T follicular helper cell (primary cell): ENCODE measurements at regions not wholly inside any gene's neighbourhood (a gene's known extent, or its start where the extent isn't known, plus 50 kb on each side); places are given as distances from the start of the nearest gene placed in this dataset.

Experiments
- DNase-seq: peaks from one replicate; pipeline ENCODE4 v3.0.0-alpha.2; 2020; ENCODE audit warnings: low read depth

GRCh38 chr2:12207491-12207890 is 461.1 kb downstream of the LPIN1 start:
- DNase-seq = no peak

DNA sequence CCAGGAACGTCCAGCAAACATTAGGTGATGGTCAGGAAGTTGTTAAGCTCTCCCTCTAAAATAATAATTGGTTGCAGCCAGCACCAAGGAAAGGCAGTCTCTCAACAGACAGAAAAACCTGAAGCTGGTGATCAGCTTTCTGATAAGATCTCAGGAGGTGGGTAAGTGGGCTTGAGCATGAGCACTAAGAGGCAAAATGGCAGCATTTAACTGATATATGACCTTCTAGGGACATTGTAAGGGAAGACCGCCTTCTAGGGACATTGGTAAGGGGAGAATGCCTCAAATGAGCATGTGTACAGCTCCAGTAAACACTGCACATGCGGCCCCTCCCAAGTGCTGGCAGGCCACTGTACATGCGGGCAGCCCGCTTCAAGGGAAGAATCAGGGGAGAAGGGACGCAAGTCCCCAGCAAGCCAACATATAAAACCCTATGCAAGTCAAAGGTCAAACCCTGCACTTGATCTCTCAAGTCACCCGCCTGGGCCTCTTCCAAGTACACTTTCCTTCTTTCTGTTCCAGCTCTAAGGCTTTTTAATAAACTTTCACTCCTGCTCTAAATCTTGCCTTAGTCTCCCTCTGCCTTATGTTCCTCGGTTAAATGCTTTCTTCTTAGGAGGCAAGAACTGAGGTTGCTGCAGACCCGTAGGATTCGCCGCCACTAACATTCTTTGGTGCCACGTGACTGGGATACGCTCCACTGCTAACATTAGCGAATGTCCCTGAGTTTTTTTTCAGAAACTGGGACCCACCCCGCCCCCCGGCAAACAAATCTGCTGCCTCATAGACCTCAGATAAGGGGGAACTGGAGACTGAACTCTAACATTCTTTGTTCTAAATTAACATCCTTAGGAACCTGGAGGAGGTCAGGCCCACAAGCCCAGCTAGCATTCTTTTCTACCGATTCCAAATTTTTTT is 463.8 kb downstream of the LPIN1 start:
- no peak for DNase-seq

DNA sequence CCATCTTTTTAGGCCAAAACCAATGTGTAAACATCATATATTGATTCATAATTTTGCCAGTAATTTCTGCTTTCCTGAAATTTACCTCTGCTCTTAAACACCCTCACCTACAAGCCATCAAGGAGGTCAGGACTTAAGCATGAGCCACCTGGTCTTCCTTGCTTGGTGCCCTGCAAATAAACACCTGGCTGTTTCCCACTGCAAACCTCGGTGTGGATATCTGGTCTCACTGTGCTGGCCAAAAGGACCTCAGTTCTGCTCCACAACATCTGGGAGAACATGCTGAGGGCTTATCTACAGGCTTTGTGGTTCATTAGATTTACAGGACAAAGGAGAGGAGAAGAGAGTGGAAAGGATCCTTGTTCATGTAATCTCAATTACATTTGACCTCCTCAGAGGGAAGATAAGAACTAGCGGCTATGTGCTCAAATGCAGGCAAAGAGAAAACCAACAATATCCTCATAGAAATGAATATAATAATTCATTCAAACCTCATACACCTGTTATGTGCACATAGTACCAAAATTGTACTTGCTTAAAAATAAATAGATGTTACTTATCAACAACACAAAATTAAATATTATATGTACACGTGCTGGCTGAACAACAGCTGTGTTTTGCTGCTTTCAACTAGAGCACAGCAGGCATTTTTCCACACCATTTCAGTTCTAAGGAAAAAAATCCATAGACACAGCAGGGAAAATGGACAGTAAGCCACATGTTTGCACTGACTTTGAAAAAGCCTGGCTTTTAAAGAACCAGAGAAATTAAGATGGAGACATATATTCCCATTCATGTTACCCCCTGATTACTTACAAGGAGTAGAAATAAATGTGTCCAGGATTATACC is 465.1 kb downstream of the LPIN1 start:
- DNase-seq = no peak

- DNase-seq = no peak
Observed at GRCh38 chr2:12212841-12213597, 466.6 kb downstream of the LPIN1 start.

DNA sequence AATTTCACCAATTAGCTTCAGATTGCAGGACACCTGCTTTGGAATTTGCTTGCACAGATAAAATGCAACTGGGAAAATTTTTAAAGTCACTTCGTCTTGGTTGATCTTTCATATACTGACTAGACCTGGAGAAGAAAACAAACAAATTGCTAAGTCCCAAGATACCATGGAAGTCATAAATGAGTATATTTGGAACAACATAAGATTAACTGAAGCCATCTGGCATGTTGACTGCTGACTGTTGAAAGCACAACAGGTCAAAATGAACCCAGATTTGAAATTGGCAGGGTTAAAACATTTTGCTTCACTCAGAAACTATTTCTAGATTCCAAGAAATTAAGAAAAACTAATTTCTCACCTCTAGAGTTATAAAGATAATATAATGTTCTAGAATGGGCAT is 470.7 kb downstream of the LPIN1 start:
- DNase-seq = no peak

GRCh38 chr2:12219761-12220160 is 473.3 kb downstream of the LPIN1 start:
- DNase-seq = no peak

DNA sequence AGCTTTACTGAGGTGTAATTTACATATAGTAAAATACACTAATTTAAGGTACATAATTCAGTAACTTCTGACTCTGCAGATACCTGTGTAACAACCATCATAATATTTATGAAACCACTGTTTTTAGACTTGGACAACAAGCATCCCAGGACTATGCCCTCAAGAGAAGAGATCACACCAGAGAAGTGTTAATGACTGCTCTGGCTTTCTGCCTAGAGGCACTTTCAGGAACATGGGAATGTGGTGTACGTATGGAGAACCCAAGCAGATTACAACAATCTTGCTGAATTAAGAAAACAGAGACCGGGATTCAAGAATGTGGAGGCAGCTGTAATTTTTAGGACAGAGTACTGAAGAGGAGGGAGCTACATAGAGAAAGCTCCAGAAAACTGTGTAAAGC is 475.2 kb downstream of the LPIN1 start:
- DNase-seq = no peak

GRCh38 chr2:12222554-12222953 is 476.1 kb downstream of the LPIN1 start:
- no peak for DNase-seq

DNA sequence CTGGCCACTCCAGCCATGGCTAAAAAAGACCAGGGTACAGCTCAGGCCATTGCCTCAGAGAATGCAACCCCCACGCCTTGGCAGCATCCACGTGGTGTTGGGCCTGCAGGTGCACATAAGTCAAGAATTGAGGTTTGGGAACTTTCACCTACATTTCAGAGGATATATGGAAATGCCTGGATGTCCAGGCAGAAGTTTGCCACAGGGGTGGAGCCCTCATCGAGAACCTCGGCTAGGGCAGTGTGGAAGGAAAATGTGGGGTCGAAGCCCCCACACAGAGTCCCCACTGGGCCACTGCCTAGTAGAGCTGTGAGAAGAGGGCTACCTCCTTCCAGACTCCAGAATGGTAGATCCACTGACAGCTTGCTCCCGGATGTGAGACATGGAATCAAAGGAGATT is 477.3 kb downstream of the LPIN1 start:
- DNase-seq = no peak

GRCh38 chr2:12226653-12227052 is 480.2 kb downstream of the LPIN1 start:
- DNase-seq = no peak

GRCh38 chr2:12227941-12228608 is 481.6 kb downstream of the LPIN1 start:
- no peak for DNase-seq

DNA sequence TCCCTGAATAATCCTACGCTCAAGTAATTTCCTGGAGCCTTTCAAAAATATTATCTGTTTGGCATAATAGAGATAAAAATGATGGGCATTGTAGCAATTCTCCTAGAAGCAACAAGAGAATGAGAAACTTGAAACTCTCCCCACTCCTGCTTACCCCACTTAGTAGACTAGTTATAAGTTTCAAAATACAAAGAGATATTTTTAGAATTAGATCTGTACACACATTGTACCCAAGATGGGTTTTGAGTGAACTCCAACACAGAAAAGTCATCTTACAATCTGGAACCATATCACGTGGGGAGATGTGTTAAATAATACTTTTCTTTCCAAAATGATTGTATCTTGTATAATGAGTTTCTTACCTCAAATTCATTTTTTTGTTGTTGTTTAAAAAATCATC is 484.9 kb downstream of the LPIN1 start:
- DNase-seq = no peak

GRCh38 chr2:12232876-12233275 is 483.9 kb upstream of the TRIB2 start:
- DNase-seq = no peak

- no peak for DNase-seq
Observed at GRCh38 chr2:12236136-12236844, 480.4 kb upstream of the TRIB2 start.

DNA sequence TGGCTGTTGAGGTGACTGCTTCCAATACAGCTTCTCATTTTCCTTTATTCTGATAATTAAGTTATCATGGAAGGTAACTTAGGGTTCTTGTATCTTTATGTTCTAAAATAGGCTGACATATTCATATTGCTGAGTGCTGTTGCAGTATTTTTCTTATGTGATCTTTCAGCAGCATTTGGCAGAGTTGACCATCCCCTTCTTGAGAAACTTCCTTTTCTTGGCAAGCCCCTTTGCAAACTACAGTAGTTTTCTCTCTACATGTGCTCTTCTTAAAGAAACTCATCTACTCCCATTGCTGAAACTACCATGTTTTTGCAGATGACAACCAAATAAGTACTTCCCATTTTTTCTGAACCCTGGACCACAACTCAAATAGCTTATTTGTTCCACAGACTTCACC is 476.5 kb upstream of the TRIB2 start:
- no peak for DNase-seq

DNA sequence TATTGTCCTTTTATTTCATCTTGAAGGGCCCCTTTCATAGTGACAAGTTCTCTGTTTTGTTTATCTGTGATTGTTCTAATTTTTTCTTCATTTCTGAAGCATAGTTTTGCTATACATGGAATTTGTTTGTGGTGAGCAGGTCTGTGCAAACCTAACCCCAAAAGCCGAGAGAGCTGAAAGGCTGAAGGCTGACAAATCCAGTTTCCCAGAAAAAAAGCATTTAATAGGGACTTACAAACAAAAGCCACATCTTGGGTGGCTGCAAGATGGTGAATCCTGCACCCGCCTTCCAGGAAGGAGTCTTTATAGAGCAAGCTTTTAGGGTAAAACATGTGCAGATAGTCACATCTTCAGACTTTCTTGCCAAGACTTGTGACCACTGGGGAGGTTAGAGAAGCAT is 473.4 kb upstream of the TRIB2 start:
- no peak for DNase-seq

DNA sequence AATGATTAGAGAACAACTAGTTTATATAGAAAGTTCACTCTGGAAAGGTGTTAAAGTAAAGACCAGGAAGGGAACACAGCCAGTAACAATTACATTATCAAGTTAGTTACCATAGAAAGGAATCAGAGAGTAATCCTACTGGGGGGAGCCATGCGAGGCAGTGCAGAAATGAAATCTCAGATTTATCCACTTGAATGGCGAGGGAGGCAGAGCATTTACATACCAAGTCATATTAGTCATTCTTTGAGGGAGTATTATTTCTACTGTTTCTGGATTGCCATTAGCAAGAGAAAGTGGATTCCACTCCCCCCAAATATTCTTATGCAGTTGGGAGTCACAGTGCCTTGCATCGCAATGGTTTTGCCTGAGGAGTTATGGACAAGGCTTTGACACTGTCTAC is 472.7 kb upstream of the TRIB2 start:
- no peak for DNase-seq

DNA sequence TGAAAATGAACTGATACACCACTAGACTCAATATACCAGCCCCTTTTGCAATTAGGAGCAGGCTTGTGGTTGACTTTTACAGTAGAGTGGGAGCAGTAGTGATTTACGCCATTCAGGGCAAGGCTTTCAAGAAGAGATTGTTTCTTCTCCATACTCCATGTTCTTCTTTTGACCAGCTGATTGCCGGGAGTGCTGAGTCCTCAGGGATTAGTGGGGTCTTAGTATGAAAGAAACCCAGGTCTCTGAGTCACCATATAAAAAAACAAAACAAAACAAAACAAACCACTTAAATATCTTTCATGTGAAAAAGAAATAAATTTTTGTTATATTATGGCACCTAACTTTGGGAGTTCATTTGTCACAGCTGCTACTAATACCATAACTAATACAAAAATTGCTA is 465.6 kb upstream of the TRIB2 start:
- no peak for DNase-seq

DNA sequence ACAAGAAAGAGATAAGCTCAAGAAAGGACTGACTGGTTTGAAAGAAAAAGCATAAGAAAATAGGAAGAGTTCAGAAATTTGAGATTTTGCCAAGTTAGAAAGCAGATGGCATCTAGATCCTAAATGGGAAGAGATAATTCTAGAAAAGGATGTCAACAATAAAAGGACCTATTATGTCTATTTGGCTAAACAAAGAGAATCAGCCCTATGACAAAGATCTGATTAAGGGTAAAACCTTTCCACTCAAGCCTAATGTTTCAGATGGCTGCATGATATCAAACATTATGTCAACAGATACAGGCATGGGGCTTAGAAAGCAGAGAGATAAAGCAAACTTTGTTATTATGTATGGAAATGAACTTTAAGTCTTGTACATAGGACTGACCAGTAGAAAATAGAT is 465.0 kb upstream of the TRIB2 start:
- no peak for DNase-seq

DNA sequence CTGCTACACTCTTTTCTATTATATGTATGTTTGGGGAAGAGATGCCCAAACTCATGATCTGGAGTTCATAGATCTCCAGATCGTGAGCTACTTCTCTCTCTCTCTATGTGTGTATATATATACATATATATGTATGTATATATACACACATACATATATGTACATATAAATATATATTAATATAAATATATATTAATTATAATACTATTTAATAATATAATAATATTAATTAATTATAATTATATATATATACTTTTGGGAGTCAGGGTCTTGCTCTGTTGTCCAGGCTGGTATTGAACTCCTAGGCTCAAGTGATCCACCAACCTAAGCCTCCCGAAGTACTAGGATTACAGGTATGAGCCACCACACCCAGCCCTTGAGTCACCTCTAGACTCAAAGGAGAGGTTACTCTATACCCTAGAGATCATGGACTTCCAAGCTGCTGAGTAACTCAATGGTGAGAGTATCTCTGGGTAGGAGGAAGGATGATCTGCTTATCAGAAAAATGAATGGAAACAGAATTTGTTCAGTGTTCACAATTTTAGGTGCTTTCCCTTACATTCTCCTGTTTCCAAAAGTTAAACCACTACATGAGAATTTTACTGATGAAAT is 463.5 kb upstream of the TRIB2 start:
- DNase-seq = no peak
